Fibroblast of skin of right biceps (primary cell): ENCODE measurements at regions not wholly inside any gene's neighbourhood (a gene's known extent, or its start where the extent isn't known, plus 50 kb on each side); places are given as distances from the start of the nearest gene placed in this dataset.
"Not testable (repeated sequence)": the region's sequence is repeated elsewhere in the genome, so short reads cannot be mapped to it uniquely, and the experiment has no call there.

Source experiments
- DNase-seq: peaks from one replicate; pipeline ENCODE4 v3.0.0-alpha.2; 2013

GRCh38 chrX:121308276-121308805 is 260.9 kb downstream of the GLUD2 start:
- DNase-seq: peak; percentile 85

- no peak for DNase-seq
These were observed 263.4 kb downstream of the GLUD2 start for GRCh38 chrX:121310820-121311219.

GRCh38 chrX:121320441-121320840 is 273.0 kb downstream of the GLUD2 start:
- DNase-seq: no peak

- DNase-seq: no peak
These were observed 274.7 kb downstream of the GLUD2 start for GRCh38 chrX:121322159-121322558.

DNA sequence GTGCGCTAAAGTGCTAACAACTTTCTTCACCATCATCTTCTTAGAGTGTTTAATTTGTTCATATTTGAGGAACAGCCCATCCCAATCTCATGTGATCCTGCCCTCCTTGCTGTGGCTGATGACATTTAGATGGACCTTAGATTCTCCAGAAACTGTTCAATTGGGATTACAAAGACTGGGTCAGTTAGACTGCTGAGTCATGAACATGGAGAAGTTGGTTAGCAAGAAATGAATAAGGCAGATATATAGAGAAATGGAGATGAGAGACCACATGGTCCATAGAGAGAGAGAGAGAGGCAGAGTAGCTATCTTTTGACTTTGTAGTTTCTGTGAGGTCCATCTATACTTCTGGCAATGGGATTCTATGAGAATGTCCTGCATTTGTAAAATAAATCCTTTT is 275.9 kb downstream of the GLUD2 start:
- no peak for DNase-seq

GRCh38 chrX:121333942-121334341 is 286.5 kb downstream of the GLUD2 start:
- no peak for DNase-seq

- no peak for DNase-seq
These were observed 289.5 kb downstream of the GLUD2 start for GRCh38 chrX:121336831-121337421.

- no peak for DNase-seq
These were observed 290.4 kb downstream of the GLUD2 start for GRCh38 chrX:121337816-121338215.

GRCh38 chrX:121349263-121349662 is 301.9 kb downstream of the GLUD2 start:
- no peak for DNase-seq

- DNase-seq: no peak
These were observed 308.9 kb downstream of the GLUD2 start for GRCh38 chrX:121356139-121356849.

GRCh38 chrX:121356850-121357171 is 309.4 kb downstream of the GLUD2 start:
- DNase-seq: no peak

GRCh38 chrX:121360280-121360679 is 312.9 kb downstream of the GLUD2 start:
- no peak for DNase-seq

DNA sequence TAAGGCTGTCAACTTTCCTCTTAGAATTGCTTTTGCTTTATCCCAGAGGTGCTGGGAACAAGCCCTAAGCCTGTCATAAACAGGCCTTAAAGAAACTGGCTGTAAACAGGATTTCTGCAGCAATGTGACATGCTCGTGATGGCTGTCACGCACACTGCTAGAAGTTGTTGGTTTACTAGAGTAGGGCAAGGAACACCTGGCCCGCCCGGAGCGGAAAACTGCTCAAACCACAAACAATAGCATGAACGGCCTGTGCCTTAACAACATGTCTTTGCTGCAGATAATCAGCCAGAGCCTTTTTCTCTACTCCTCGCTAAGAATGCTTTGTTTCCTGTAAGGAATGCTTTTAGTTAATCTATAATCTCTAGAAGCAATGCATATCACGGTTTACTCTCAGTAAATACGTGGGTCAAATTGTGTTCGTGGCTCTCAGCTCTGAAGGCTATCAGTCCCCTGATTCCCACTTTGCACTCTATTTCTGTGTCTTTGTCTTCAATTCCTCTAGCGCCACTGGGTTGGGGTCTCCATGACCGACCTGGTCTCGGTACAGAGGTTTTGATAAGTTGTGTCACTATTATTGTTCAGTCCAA is 318.3 kb downstream of the GLUD2 start:
- no peak for DNase-seq

- DNase-seq: no peak
These were observed 327.1 kb downstream of the GLUD2 start for GRCh38 chrX:121374471-121374870.

- not testable (repeated sequence) for DNase-seq
These were observed 334.5 kb downstream of the GLUD2 start for GRCh38 chrX:121381915-121382314.

DNA sequence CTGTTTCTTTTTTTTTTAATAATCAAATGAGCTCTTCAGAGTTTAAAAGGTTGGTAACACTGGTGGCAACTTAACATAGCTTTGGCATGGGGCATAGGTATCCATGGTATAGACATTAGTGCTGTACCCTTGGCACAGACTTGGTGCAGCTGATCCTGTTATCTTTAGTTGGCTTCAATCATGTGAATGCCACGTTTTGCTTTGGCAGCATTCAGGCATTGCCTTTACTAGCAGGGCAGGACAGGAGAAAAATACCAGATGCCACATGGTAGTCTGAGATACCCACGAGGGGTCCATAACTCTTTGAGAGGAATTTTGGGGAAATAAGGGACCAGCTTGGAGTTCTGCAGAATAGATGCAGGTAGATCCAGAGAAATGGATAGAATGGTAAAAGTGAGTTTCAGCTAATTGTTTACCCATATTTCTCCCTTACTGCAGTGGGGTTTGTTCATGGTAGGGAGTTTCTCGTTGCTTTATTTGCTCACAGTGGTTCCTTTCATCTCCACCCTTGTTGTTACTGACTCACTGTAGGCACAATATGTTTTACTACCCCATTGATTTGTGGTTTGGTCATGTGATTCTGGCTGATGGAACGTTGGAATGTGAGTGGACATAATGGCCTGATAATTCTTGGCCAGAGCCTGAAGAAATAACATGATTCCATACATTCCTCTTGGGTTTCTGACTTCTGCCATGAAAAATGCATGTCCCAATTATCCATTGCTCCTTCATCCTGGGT is 342.7 kb downstream of the GLUD2 start:
- DNase-seq: peak; percentile 40

GRCh38 chrX:121405826-121406225 is 358.4 kb downstream of the GLUD2 start:
- DNase-seq: no peak

GRCh38 chrX:121407627-121408026 is 360.2 kb downstream of the GLUD2 start:
- DNase-seq: no peak

- not testable (repeated sequence) for DNase-seq
These were observed 384.1 kb downstream of the GLUD2 start for GRCh38 chrX:121431514-121431913.

DNA sequence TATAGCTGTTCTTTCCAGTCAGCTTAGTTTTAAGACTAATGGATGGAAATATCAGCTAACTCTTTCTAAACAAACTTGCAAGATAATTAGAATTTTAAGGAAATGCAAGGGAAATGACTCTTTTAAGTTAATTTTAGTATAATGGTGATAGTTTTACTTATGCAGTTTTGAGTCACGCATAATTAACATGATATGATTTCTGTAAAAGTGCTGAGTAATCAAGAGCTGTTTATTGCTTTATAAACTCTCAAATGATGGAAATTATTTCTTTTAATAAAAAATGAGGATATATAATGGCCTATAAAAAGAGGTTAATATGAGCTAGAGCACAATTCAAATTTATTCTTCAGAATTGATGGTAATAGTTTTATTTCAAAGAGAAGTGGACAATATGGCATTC is 385.9 kb downstream of the GLUD2 start:
- no peak for DNase-seq

DNA sequence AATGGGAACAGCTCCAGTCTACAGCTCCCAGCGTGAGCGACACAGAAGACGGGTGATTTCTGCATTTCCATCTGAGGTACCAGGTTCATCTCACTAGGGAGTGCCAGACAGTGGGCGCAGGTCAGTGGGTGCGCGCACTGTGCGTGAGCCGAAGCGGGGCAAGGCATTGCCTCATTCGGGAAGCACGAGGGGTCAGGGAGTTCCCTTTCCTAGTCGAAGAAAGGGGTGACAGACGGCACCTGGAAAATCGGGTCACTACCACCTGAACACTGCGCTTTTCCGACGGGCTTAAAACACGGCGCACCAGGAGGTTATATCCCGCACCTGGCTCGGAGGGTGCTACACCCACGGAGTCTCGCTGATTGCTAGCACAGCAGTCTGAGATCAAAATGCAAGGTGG is 390.3 kb downstream of the GLUD2 start:
- DNase-seq: not testable (repeated sequence)

DNA sequence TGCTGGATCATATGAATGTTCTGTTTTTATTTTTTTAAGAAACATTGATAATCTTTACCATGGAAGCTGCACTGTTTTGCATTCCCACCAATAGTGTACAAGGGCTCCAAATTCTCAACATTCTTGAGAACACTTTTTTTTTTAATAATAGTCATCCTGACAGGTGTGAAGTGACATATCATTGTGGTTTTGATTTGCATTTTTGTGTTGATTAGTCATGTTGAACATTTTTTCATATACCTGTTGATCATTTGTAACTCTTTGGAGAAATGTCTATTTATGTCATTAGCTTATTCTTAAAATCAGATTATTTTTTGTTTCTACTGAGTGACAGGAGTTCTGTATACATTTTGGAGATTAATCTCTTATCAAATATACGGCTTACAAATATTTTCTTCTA is 408.5 kb downstream of the GLUD2 start:
- DNase-seq: no peak

DNA sequence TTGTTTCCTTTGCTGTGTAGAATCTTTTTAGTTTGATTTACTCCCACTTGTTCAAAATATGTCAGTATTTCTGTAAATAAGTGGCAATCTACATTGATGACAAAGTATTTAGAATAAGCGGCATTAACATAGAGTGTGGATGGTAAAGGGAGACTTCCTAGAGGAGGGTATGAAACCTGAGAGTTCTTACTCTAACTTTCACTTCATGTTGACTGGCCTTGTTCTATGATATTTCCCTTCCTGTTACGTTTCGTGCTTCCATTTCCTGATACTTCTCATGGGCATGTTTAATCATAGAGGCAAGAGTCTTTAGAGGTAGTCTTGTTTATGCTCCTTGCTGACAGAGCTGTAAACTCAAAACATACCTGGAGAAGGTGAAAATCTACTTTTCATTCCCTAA is 408.9 kb downstream of the GLUD2 start:
- DNase-seq: no peak

GRCh38 chrX:121457096-121457495 is 409.7 kb downstream of the GLUD2 start:
- no peak for DNase-seq
